ENCODE measurements at regions not wholly inside any gene's neighbourhood (a gene's known extent, or its start where the extent isn't known, plus 50 kb on each side); places are given as distances from the start of the nearest gene placed in this dataset.
"Not testable (repeated sequence)": the region's sequence is repeated elsewhere in the genome, so short reads cannot be mapped to it uniquely, and the experiment has no call there.

- not testable (repeated sequence) for TF ChIP-seq CTCF (conservative IDR thresholded peaks at IDR 0.05); ZFX (IDR thresholded peaks at IDR 0.05)
Measured at GRCh38 chr2:87518547-87518946, 229.3 kb upstream of the PLGLB2 start.
